DMS53 treated with DMSO at 0.1 percent for 48 hours (cell line): ENCODE measurements at regions not wholly inside any gene's neighbourhood (a gene's known extent, or its start where the extent isn't known, plus 50 kb on each side); places are given as distances from the start of the nearest gene placed in this dataset.

Experiments
- DNase-seq: peaks from one replicate; lab custom pipeline; 2025; ENCODE audit not compliant: unreplicated experiment; lab: John Stamatoyannopoulos, UW

DNA sequence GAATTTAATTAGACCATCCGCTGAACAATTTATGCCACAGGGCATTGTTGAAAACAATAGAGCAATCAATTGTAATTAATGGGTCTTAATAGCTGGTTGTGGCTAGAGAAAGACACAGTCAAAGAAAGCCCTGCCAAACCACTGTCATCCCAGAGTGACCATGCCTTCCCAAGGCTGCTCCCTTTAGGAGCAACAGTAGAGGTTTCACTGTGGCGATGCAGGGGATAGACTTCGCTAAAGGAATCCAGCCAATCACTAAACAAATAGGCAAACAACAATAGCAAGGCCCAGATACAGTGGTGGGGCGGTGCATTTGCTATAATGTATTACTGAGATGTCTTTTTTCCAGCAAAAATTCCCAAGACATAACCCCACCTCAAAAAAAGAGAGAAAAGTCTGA is 87.8 kb upstream of the SLC27A6 start:
- DNase-seq: no peak

DNA sequence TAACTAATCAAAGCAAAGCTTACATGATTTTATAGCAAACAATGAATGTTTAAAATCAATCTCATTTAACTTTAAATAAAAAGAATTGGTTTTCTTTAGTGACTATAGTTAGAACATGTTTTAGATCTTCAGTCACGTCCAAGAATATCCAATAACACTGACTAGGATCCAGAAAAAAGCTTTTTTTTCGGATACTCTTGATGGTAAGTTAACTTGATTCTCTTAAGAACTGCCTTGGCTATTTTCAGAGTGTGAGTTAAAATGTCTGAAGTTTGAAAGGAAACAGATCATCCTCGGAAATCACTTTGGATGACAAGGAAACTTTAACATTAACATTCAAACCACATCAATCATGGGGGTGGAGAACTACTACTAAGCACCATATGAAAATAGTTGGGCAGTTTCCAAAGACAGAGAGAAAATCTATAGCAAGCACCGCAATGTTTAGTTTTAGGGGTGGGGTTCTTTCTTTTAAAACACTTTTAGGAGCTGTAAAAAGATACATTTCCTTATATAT is 83.7 kb upstream of the SLC27A6 start:
- DNase-seq: no peak

DNA sequence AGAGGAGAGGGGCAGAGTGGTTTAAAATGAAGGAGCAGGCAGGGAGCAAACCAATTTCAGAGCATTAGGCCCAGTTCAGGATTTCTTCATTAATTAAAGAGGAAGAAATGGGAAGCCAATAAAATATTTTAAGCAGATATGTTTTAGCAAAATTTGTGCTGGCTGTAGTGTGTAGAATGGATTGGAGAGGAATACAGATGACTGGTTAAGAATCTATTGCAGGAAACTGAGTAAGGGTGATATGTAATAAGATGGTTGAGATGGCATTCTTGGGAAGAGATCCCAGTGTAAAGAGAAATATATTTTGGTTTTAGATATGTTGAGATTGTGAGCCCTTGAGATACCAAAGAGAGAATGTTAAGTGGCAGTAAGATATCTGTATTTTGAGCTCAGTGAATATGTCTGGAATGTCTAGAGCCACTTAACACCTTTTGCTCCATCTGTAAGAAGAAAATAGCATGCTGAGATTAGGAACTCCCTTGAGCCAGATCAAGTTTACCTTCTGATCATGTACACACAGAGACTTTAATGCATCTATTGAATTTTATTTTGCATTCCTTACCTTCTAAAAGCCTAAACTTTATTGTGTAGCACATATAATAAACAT is 79.5 kb upstream of the SLC27A6 start:
- DNase-seq: no peak

DNA sequence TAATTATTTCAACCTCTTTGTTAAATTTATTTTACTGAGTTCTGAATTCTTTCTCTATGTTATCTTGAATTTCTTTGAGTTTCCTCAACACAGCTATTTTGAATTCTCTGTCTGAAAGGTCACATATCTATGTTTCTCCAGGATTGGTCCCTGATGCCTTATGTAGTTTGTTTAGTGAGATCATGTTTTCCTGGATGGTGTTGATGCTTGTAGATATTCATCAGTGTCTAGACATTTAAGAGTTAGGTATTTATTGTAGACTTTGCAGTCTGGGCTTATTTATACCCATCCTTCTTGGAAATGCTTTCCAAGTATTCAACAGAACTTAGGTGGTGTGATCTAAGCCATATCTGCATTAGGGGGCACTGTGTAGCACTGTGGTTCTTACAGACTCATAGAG is 70.2 kb upstream of the SLC27A6 start:
- DNase-seq: no peak

DNA sequence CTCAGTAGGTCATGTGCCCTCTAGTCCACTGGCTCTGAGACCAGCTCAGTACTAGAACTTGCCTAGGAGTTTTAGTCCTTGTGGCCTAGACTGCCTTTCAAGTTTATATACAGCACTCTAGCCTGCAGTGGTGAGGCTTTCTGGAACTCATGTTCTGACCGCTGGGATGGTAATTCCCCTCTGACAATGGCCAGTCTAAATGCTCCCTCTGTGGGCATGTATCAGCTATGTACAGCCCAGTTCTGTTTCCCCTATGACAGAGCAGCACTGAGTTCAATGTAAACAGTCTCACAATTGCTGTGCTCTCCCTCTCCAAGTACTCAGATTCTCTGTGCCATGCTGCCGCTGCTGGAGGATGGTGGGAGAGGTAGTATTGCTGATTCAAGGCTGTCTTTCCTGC is 68.6 kb upstream of the SLC27A6 start:
- DNase-seq: no peak

DNA sequence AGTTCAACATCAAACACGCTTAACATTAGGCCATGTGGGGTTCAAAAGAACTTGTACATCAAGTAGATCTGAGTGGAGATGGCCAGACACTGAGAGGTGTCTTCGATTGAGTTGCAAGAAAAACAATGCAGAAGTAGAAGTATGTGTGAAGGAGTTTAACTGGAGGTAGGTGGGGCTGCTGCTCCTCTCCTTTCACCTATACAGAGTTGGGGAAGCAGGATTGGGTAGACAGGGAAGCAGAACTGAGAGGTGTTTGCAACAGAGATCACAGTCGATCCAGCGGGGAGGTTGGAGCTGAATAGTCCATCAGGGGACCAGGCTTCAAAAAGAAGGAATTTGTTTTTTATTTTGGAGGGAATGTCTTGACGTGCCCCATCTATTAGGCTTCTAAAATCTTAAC is 61.7 kb upstream of the SLC27A6 start:
- DNase-seq: no peak

DNA sequence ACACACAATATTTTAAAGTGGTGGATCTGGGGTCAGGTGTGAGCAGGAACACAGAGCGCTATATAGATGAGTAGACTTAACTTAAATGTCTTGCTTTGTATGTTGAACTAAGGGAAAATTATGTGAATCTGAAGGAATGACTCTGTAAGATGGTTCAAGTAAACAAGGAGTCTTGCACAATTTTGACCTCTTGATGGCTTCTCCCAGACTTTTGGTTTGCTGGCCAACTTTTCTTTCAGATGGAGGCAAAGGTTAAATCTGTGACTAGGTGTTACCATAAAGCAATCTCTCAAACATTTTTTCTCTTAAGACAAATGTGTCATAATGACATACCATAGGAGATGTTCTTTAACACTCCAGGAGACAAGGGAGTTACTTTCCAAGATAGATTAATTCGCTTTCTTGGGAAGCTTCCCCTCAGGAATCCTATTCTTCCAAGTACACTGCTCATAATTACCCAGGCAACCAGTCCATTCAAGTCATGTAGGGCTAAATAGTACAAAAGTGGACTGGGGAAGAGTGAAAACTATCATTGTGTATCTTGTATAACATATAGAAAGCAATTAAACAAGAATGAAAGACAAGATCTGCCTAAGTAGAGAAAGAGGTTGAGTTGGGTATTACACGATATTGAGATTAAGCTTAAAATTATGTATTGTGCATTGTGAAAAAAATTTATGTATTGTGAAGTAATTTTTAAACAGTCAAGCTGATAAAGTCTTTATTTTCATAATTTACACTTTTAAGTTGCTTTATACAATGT is 60.3 kb upstream of the SLC27A6 start:
- DNase-seq: no peak

DNA sequence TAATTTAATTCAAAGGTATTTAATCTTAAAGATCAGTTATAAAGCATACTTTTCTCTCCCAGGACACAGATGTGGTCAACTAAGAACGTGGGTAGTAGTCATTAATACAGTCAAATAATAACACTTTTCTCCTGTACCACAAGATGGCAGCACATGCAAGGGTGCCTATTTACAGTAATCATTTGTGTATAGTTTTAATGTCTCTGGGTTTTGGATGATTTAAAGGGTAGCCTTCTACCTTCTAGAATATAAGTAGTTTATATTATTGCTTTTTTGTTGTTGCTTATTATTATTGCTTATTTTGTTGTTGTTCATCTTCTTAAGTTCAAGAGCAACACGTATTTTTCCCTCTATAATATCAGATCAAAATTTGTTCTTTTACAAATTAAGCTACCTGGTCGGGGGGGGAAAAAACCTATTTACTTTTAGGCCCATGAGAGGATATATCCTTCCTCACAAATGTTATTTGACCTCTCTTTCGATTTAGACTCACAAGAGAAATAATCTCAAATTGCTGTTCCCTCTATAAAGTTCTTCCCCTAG is 59.6 kb upstream of the SLC27A6 start:
- DNase-seq: peak; percentile 76

DNA sequence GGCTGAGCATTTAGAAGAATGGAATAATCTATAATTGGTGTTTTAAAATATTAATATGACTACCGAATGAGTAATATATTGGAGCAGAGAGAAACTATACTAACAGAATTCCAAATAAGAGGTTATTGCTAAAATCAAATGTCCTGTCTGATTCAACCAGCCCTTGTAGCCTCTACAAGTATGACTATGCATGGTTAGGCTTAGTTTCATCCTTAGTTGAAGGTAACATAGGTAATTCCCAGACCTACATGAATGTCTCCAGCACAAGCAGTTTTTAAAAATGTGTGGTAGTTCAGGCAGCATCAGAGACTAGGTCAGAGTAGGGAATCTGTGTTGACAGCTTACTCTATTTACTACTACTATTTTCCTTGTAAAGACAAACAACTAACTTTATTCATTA is 51.7 kb upstream of the SLC27A6 start:
- no peak for DNase-seq
